Stimulated activated naive CD4-positive, alpha-beta T cell treated with Interleukin-2 at 50 U/mL for 16 hours (primary cell): ENCODE measurements at regions not wholly inside any gene's neighbourhood (a gene's known extent, or its start where the extent isn't known, plus 50 kb on each side); places are given as distances from the start of the nearest gene placed in this dataset.
"Not testable (repeated sequence)": the region's sequence is repeated elsewhere in the genome, so short reads cannot be mapped to it uniquely, and the experiment has no call there.

ENCODE experiments used
- DNase-seq: peaks from one replicate; lab custom pipeline; 2025; lab: John Stamatoyannopoulos, UW

DNA sequence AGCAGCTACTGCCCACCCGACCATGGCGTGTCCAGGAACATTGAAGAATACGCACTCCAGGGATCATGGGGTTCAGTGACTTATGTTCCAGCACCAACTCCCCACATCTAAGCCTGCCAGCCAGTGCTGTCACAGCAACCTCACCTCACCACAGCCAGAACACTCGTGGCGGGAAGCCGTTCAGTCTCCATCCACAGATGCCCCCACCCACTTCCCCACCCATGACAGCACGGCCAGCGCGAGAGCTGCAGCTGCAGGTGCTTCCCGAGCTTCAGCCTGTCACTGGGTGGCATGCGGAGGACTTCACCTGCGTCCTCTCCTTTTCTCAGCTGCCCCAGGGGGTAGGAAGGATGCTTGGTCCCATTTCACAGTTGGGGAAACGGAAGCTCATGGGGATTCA is 50.3 kb downstream of the RBFOX3 start:
- no peak for DNase-seq

- DNase-seq: no peak
Observed at GRCh38 chr17:79559111-79559887, 51.6 kb downstream of the RBFOX3 start.

DNA sequence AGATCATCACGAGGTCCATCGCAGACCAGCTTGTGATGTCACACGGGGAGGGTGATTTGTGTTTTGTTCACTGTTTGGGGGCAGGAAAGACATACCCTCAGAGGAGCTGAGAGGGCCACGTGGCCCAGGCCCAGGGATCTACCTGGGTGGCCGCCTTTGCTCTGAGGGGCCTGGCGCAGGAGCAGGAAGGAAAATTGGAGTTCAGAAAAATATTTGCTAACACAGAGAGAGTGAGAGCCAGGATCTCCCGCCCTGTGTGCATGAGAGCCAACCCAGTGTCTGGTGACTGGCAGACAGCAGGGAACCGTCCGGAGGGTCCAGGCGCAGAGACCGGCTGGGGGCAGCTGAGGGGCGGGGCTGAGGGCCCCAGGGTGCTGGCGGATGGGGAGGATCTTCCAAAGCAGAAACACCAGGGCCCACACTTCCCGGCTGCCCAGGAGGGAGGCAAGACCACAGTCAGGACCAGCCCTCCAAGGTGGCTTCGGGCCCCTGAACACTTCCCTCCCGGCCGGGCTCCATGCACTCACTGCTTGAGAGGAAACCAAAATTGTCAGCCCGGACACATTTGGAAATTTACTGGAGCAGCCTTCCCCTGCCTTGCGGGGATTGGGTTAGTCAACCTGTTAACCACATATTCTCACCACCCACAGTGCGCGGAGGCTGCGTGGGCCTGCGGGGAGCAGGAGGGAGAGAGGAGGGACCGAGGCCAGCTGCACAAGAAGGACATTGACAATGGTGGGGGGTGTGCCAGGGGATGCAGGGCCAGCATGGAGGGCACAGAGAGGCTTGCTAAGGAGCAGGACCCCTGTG is 52.6 kb downstream of the RBFOX3 start:
- no peak for DNase-seq

DNA sequence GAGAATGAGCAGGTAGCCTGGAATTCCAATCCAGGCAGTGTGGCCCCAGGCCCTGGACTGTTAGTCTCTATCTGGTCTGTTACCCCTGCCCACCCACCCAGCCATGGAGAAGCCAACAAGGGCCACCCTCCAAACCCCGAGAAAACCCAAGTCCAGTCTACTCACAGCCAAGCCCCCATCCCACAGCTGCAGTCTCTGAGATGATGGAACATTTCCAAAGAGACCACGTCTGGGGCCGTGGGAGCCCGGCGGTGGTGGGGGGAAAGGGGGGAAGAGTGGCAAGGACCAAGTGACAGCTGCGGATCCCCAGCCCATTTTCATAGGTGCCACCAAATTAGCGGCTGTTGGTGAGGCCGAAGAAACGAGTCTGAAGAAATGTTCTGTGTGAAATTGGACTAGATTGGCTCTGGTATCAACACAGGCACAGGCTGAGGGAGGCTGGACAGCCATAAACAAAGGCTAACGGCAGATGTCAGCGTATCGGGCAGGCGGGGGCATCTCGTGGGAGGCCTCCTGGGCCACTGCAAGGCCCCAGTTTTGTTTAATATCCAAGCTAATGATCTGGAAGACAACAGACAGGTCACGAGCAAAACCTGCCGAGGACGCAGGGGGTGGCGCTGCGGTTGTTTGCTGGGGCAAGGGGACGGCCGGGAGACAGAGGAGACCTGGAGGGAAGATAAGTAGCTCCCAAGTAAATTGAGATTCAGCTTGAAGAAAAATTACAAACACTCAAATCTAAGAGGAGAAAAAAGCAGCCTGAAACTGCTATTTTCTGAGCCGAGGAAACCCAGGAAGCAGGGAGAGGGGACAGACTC is 53.4 kb downstream of the RBFOX3 start:
- no peak for DNase-seq

- DNase-seq: no peak
Observed at GRCh38 chr17:79556271-79556670, 54.6 kb downstream of the RBFOX3 start.

GRCh38 chr17:79555543-79555942 is 55.3 kb downstream of the RBFOX3 start:
- no peak for DNase-seq

- not testable (repeated sequence) for DNase-seq
Observed at GRCh38 chr17:79554346-79554745, 56.5 kb downstream of the RBFOX3 start.

DNA sequence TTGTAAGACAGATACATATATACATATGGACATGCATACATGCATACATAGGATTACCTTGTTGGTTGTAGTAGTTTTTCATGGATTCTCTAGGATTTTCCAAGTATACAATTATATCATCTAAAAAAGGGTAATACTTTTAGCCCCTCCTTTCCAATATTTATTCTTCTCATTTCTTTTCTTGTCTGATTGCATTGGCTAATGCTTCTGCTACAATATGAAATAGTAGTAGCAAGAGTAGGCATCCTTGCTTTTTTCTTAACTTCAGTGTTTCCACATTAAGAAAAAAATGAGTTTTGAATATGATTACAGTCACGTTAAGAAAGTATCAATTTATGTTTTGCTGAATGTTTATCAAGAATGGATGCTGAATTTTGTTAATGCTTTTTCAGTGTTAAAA is 58.0 kb downstream of the RBFOX3 start:
- no peak for DNase-seq

DNA sequence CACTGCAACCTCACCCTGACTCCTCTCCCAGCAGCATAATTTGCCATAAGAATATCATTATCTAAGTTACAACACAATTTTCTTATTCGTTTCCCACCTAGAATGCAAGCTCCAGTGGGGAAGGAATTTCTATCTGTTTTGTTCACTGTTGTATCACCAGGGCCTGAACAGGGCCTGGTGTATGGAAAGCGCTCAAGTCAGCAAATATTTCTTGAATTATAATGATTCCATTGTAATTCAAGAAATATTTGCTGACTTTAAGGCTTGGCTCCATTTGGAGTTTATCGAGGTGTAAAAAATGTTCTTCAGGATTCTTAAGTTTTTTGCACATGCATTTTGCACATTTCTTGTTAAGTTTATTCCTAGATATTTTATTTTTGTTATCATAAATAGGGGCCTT is 58.4 kb downstream of the RBFOX3 start:
- no peak for DNase-seq

DNA sequence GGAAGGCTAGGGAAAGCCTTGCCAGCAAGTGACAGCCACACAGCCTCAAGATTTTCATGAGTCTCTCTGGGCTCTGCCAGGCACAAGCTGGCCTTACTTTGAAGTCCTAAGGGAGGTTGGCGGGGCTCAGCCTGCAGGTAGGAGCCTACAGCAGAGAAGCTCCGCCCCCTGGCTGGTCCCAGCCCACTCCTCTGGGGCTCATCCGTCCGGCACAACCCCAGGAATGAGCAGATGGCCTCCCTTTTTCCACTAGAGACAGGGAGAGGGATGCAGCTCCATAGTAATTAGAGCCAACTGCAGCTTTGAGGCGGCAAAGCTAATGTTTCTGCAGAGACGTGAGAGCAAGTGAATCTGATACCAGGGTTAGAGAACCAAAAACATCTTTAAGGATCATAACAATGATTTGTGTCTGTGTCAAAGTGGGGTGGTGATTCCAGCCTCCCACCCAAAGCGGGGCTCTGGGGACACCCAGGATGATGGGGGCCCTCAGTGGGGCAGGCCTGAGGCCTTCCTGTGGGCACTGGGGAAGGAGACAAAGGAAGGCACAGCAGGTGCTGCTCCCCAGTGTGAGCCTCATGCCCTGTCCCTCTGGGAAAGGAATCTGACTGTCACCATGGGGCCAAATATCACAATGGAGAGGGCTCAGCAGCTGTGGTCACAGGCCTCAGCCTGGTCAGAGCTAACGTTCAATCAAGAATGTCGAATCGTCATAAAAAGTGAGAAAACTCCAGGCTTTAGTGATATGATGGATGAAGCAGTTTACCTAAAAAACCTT is 61.5 kb downstream of the RBFOX3 start:
- no peak for DNase-seq

DNA sequence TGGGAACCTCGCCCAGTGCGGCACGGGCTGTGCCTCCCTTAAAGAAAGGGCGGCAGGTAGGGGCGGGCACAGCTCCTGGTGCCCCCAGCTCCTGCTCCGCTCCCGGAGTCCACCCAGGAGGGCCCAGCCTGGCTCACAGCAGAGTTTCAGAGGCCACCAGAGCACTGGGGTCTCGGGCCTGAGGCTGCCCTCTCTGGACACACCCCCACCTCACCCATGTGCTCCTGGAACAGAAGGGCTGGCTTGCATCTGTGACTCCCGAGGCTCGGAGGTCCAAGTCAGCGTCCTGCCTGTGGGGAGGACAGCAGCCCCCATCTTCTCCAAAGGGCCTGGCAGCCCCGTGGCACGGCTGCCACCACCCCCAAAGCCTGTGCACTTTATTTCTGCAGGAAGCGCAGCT is 62.7 kb downstream of the RBFOX3 start:
- no peak for DNase-seq

GRCh38 chr17:79547586-79547985 is 63.3 kb downstream of the RBFOX3 start:
- DNase-seq: no peak

DNA sequence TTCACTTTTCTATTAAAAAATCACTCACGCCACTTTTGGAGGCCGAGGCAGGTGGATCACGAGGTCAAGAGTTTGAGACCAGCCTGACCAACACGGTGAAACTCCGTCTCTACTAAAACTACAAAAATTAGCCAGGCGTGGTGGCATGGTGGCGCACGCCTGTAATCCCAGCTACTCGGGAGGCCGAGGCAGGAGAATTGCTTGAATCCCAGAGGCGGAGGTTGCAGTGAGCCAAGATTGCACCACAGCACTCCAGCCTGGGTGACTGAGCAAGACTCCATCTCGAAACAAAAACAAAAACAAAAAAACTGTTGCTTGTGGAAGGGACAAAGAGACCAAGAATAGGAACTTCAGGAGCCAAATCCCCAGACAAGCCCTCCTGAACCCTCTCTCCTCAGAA is 63.7 kb downstream of the RBFOX3 start:
- not testable (repeated sequence) for DNase-seq

DNA sequence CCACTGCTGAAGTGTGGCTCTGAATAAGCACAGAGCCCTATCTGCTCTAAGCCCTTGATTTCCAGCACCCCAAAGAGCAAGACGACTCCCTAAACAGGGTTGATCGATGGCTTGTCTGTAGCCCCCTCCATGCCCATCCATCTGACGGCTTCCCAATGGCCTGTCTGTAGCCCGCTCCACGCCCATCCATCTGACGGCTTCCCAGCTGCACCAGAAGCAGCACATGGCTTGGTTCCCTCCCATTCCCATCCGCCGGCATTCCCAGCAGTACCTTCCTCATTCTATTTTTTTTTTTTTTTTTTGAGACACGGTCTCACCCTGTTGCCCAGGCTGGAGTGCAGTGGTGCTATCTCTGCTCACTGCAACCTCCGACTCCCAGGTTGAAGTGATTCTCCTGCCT is 64.5 kb downstream of the RBFOX3 start:
- no peak for DNase-seq

DNA sequence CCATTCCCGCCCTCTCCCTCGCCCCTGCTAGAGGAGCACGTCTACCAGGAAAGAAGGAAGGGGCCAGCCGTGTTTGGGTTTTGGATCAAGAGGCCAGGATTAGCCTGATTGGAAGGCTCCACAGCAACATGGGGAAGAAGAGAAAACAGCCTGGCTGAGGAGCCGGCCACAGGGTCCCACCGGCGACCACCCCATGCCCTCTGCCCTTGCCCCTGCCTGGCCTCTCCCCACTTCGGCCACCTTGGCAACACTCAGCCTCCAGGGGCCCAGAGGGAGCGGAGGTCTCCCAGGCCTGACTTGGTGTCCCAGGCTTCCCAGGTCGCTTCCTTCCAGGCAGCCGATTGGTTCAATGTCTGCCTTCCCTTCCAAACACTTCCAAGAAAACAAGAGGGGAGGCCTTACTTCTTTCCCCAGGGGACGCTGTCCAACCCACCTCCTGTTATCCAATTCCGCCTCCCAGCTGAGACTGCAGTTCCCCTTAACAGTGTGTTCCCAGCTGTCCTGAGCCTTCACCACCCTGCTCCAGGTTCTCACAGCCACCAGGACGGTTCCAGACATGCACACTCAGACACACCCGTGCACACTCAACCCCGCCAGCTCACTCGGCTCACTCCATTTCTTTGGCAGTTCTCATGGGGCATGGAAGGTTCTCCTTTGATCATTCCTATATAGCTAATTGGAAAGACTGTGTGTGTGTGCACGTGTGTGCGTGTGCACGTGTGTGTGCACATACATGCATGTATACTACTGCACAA is 65.4 kb downstream of the RBFOX3 start:
- no peak for DNase-seq

DNA sequence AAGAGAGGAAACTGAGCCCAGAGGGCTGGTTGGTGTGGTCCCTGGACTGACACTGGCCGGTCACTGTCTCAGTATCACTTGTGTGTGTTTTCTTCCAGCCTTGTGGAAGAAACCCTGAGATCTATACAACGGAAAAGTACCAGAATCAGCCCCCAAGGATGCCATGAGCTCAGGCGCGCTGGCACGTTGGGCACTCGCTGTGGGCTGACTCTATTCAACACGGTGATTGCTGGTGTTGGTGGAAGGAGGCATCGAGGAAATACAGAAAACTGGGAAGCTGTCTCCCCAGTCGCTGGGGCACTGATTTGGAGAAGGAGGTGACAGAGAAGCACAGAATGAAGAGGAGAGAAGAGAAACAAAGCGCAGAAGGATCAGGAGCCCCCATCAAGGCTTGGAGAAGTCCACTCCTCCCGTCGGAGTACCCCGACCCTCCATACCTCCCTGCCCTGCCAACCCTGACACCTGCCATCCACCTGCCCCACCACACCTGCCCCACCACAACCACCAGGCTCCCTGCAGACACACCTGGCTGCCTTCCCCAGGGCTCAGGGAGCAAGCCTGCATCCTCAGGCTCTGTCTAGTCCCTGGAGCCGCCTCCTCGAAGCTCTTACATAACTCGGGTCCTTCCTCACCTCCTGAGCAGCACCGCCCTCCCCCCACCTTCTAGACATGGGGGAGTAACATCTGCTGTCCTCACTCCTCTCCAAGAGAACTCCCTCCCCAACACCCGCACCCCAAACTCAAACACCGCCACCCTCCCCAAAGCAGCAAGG is 66.5 kb downstream of the RBFOX3 start:
- DNase-seq: no peak

DNA sequence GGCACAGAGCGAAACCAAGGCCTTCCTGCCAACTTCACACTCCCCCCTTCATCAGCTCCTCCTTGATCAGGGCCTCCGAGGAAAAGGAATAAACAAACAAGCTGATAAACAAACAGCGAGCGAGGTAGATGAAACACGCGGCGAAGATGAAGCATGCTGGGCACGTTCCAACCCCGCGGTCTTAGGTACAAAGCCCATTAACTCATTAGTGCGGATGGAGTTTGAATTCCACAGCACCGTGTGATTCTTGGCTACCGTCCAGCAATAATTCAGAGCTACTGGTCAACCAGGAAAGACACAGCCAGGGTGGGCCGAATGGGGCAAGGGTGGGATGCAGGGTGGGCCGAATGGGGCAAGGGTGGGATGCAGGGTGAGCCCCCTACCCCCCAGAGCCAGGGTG is 67.3 kb downstream of the RBFOX3 start:
- no peak for DNase-seq

GRCh38 chr17:79542718-79543117 is 68.1 kb downstream of the RBFOX3 start:
- no peak for DNase-seq

GRCh38 chr17:79541056-79541850 is 69.6 kb downstream of the RBFOX3 start:
- no peak for DNase-seq
